B cell (primary cell): ENCODE measurements at regions not wholly inside any gene's neighbourhood (a gene's known extent, or its start where the extent isn't known, plus 50 kb on each side); places are given as distances from the start of the nearest gene placed in this dataset.

Experiments used
- ATAC-seq: fragments of 200-7000 bp; cut with Tn5 transposase; one replicate; pipeline ENCODE4 v1.10.0; 2021; ENCODE audit warnings: low read depth, mild to moderate bottlenecking, moderate number of reproducible peaks, moderate library complexity
- CTCF ChIA-PET: fragments of 350-600 bp; sonication (Branson Sonifier 250); formaldehyde crosslinking; loops from one replicate; lab custom pipeline; 2021; ENCODE audit warnings: antibody characterized with exemption, inconsistent platforms; lab: Charles Lee
- POLR2A ChIA-PET: fragments of 350-600 bp; sonication (Branson Sonifier 250); formaldehyde crosslinking; loops from one replicate; lab custom pipeline; 2021; ENCODE audit warnings: antibody characterized with exemption; lab: Charles Lee
- DNase-seq: peaks from one replicate; pipeline ENCODE4 v3.0.0; 2013
- H2AFZ ChIP-seq: 2 replicates; pipeline ENCODE4 v1.6.1; 2012; ENCODE audit warnings: mild to moderate bottlenecking, low read depth, low read length; ENCODE audit not compliant: insufficient read depth, poor library complexity, severe bottlenecking
- H3K27ac ChIP-seq, 2 donors: 1 replicate in 1 of 2; 2 replicates in 1 of 2; pipeline ENCODE4 v1.5.1; 2012 to 2013; ENCODE audit warnings: low read length in 2 of 2, mild to moderate bottlenecking in 2 of 2, moderate library complexity in 1 of 2
- H3K27me3 ChIP-seq, 4 experiments: fragments of 200-600 bp in 1 of 4; sonication (generic) in 1 of 4; replicated peaks in 1 of 4; 1 replicate in 2 of 4; 2 replicates in 2 of 4; pipeline versions ENCODE4 v1.6.1 to v1.7.0; 2013 to 2016; ENCODE audit warnings: low read length in 3 of 4, mild to moderate bottlenecking in 2 of 4, mixed read lengths in 1 of 4, moderate library complexity in 1 of 4; ENCODE audit not compliant: insufficient read depth in 4 of 4, control insufficient read depth in 3 of 4; ENCODE audit errors: control extremely low read depth in 1 of 4
- H3K36me3 ChIP-seq, 2 experiments: replicated peaks in 1 of 2; 1 replicate in 1 of 2; 2 replicates in 1 of 2; pipeline versions ENCODE4 v1.6.1 to v1.7.1; 2013; ENCODE audit warnings: low read length in 1 of 2; ENCODE audit not compliant: insufficient read depth in 2 of 2, control insufficient read depth in 1 of 2; ENCODE audit errors: control extremely low read depth in 1 of 2, extremely low read depth in 1 of 2
- H3K4me1 ChIP-seq, 2 donors: fragments of 200-600 bp in 1 of 2; sonication (generic) in 1 of 2; 1 replicate in 1 of 2; 2 replicates in 1 of 2; pipeline versions ENCODE4 v1.5.1 to v1.6.1; 2013 to 2017; ENCODE audit warnings: low read length in 2 of 2; ENCODE audit not compliant: control insufficient read depth in 2 of 2, insufficient read depth in 2 of 2
- H3K4me2 ChIP-seq: replicated peaks from 2 replicates; pipeline ENCODE3; 2012; ENCODE audit warnings: mild to moderate bottlenecking, low read depth, low read length; ENCODE audit not compliant: poor library complexity, severe bottlenecking
- H3K4me3 ChIP-seq, 5 experiments: fragments of 200-600 bp in 1 of 5; sonication (generic) in 1 of 5; 1 replicate in 3 of 5; 2 replicates in 2 of 5; pipeline versions ENCODE4 v1.5.1 to v1.7.0; 2011 to 2016; ENCODE audit warnings: low read length in 4 of 5, mild to moderate bottlenecking in 4 of 5, low read depth in 2 of 5, control low read depth in 1 of 5, moderate library complexity in 1 of 5; ENCODE audit not compliant: insufficient read depth in 1 of 5; ENCODE audit errors: control extremely low read depth in 1 of 5, extremely low read depth in 1 of 5
- H3K79me2 ChIP-seq: fragments of 200-600 bp; sonication (generic); one replicate; pipeline ENCODE4 v1.6.0; 2016; ENCODE audit warnings: low read length; ENCODE audit not compliant: control insufficient read depth, insufficient read depth
- H3K9ac ChIP-seq: fragments of 200-600 bp; sonication (generic); 2 replicates; pipeline ENCODE4 v1.6.1; 2017; ENCODE audit warnings: mild to moderate bottlenecking, low read length, moderate library complexity
- H3K9me3 ChIP-seq, 3 donors: one replicate each; pipeline versions ENCODE4 v1.6.1 to v1.7.1; 2013; ENCODE audit warnings: low read length in 2 of 3; ENCODE audit not compliant: control insufficient read depth in 2 of 3, insufficient read depth in 1 of 3; ENCODE audit errors: control extremely low read depth in 1 of 3
- H4K20me1 ChIP-seq: 2 replicates; pipeline ENCODE4 v1.6.0; 2012; ENCODE audit warnings: mild to moderate bottlenecking, low read length; ENCODE audit not compliant: insufficient read depth, control insufficient read depth, poor library complexity, severe bottlenecking
- H3K27ac Mint-ChIP-seq: one replicate; pipeline ENCODE4 v1.8.0; 2021; ENCODE audit warnings: mixed read lengths
- H3K27me3 Mint-ChIP-seq: one replicate; pipeline ENCODE4 v1.8.0; 2021; ENCODE audit warnings: mixed read lengths
- H3K4me1 Mint-ChIP-seq: one replicate; pipeline ENCODE4 v1.8.0; 2021; ENCODE audit warnings: mixed read lengths
- H3K4me3 Mint-ChIP-seq: one replicate; pipeline ENCODE4 v1.8.0; 2021; ENCODE audit warnings: mixed read lengths
- H3K9me3 Mint-ChIP-seq: one replicate; pipeline ENCODE4 v1.8.0; 2022; ENCODE audit warnings: mixed read lengths; ENCODE audit not compliant: insufficient read depth
- CTCF ChIP-seq: fragments of 200-600 bp; IDR thresholded peaks from one replicate; pipeline ENCODE4 v1.8.0; 2022; ENCODE audit warnings: antibody characterized with exemption, mild to moderate bottlenecking
- EZH2 ChIP-seq: IDR thresholded peaks from 2 replicates; pipeline ENCODE4 v1.6.1; 2012; ENCODE audit warnings: borderline replicate concordance, low read depth, mild to moderate bottlenecking, moderate library complexity, low read length; ENCODE audit not compliant: insufficient read depth, poor library complexity, severe bottlenecking
- WGBS: methylation state at CpG from one replicate; pipeline ENCODE4 v1.1.5; 2013; ENCODE audit warnings: missing lambda C conversion rate; ENCODE audit not compliant: insufficient coverage; 5-methylcytosine and 5-hydroxymethylcytosine counted together
- intact Hi-C: fragments of 100-400 bp; cut with micrococcal nuclease; formaldehyde crosslinking; loops from one replicate; pipeline ENCODE4 v1.10.0; 2022

GRCh38 chr17:77281904-77282367 lies 141.2 kb downstream of the SEC14L1 start:
- POLR2A ChIA-PET: interaction anchor here (0.6 kb wide), 1 partner anchor 32 kb away, joined by 3 read pairs; no protein-coding TSS in a partner anchor
- Mint-ChIP-seq H3K4me3 (peak overlapping the region; percentile 88), H3K4me1 (peaks cover 24% of the 10 kb centered on the region), H3K27me3 (peaks cover 28% of the 10 kb centered on the region), H3K9me3 (no peaks in the 10 kb centered on the region), H3K27ac (peak overlapping the region; percentile 94)
- H3K4me2 ChIP-seq: peak overlapping the region; percentile 100
- H4K20me1 ChIP-seq: peaks cover 6% of the 10 kb centered on the region
- peaks cover 0 to 12% (median 0%) of the 10 kb centered on the region in 3 donors for H3K9me3 ChIP-seq
- CTCF ChIA-PET: interaction anchor here (1.4 kb wide), 1 partner anchor 43 kb away, joined by 5 read pairs; no protein-coding TSS in a partner anchor
- peak overlapping the region in 3 of 5 experiments; percentile 51 to 66 (median 63) for H3K4me3 ChIP-seq
- no peak overlapping the region for H3K27ac ChIP-seq
- no peak for DNase-seq
- 49% methylated on average over 19 of the region's 20 CpGs for WGBS
- TF ChIP-seq EZH2: no peak
- no peak for TF ChIP-seq CTCF
- H3K4me1 ChIP-seq: peaks cover 25 to 26% of the 10 kb centered on the region in 2 donors
- ATAC-seq: no peak
- H3K79me2 ChIP-seq: no peaks in the 10 kb centered on the region
- peak overlapping the region; percentile 70 for H2AFZ ChIP-seq
- H3K9ac ChIP-seq: peak overlapping the region; percentile 76
- H3K27me3 ChIP-seq: peaks cover 0 to 28% (median 8%) of the 10 kb centered on the region in 4 experiments
- H3K36me3 ChIP-seq: no peaks in the 10 kb centered on the region
- intact Hi-C loops: loop anchor here (1.0 to 5.0 kb wide), 3 partner anchors 37 to 213 kb away; a partner anchor contains a TSS
